ENCODE measurements at regions not wholly inside any gene's neighbourhood (a gene's known extent, or its start where the extent isn't known, plus 50 kb on each side); places are given as distances from the start of the nearest gene placed in this dataset.

- Mint-ChIP-seq H3K4me1 (no peaks in the 10 kb centered on the region), H3K27me3 (peaks cover 8 to 33% (median 17%) of the 10 kb centered on the region in 3 donors), H3K36me3 (no peaks in the 10 kb centered on the region), H3K9me3 (peaks cover 0 to 10% (median 6%) of the 10 kb centered on the region in 7 donors), H3K27ac (no peak overlapping the region), H3K4me3 (no peak overlapping the region)
- no peak for DNase-seq
- ATAC-seq (ENCODE audit: low read depth in 2 of 2): no peak
These were observed 316.6 kb downstream of the MIAT start for GRCh38 chr22:26974034-26974433.

GRCh38 chr22:26974914-26975803 lies 317.8 kb downstream of the MIAT start:
- H3K9me3 Mint-ChIP-seq: peaks cover 4 to 10% (median 5%) of the 10 kb centered on the region in 7 donors
- H3K27me3 Mint-ChIP-seq: peaks cover 17 to 28% (median 18%) of the 10 kb centered on the region in 3 donors
- no peaks in the 10 kb centered on the region for H3K4me1 Mint-ChIP-seq
- no peak overlapping the region for H3K27ac Mint-ChIP-seq
- H3K36me3 Mint-ChIP-seq: no peaks in the 10 kb centered on the region
- ATAC-seq (ENCODE audit: low read depth in 2 of 2) (no peak), DNase-seq (no peak)
- H3K4me3 Mint-ChIP-seq: no peak overlapping the region

- no peak overlapping the region for H3K27ac Mint-ChIP-seq
- H3K4me1 Mint-ChIP-seq: no peaks in the 10 kb centered on the region
These were observed 318.5 kb downstream of the MIAT start for GRCh38 chr22:26975865-26976264.

GRCh38 chr22:26977741-26978376 lies 320.5 kb downstream of the MIAT start:
- Mint-ChIP-seq H3K4me1 (no peaks in the 10 kb centered on the region), H3K9me3 (peaks cover 2 to 10% (median 4%) of the 10 kb centered on the region in 7 donors), H3K27ac (no peak overlapping the region), H3K4me3 (no peak overlapping the region), H3K36me3 (no peaks in the 10 kb centered on the region), H3K27me3 (peaks cover 15 to 38% (median 30%) of the 10 kb centered on the region in 3 donors)
- ATAC-seq (ENCODE audit: low read depth in 2 of 2) (no peak), DNase-seq (no peak)

More at GRCh38 chr22:26975865-26976264, 318.5 kb downstream of the MIAT start:
- H3K9me3 Mint-ChIP-seq: peaks cover 4 to 10% (median 5%) of the 10 kb centered on the region in 7 donors
- H3K36me3 Mint-ChIP-seq: no peaks in the 10 kb centered on the region
- ATAC-seq (ENCODE audit: low read depth in 2 of 2) (no peak), DNase-seq (no peak)
- peaks cover 13 to 32% (median 23%) of the 10 kb centered on the region in 3 donors for H3K27me3 Mint-ChIP-seq
- no peak overlapping the region for H3K4me3 Mint-ChIP-seq

GRCh38 chr22:26979294-26979693 lies 321.9 kb downstream of the MIAT start:
- no peak overlapping the region for H3K4me3 Mint-ChIP-seq
- H3K4me1 Mint-ChIP-seq: no peaks in the 10 kb centered on the region

GRCh38 chr22:26981111-26981510 lies 323.7 kb downstream of the MIAT start:
- Mint-ChIP-seq H3K36me3 (no peaks in the 10 kb centered on the region), H3K27ac (no peak overlapping the region), H3K9me3 (peaks cover 2 to 10% (median 4%) of the 10 kb centered on the region in 7 donors), H3K27me3 (peaks cover 31 to 52% (median 44%) of the 10 kb centered on the region in 3 donors), H3K4me1 (no peaks in the 10 kb centered on the region), H3K4me3 (no peak overlapping the region)
- no peak for DNase-seq
- ATAC-seq (ENCODE audit: low read depth in 2 of 2): no peak

More at GRCh38 chr22:26979294-26979693, 321.9 kb downstream of the MIAT start:
- no peak overlapping the region for H3K27ac Mint-ChIP-seq
- H3K9me3 Mint-ChIP-seq: peaks cover 2 to 10% (median 4%) of the 10 kb centered on the region in 7 donors
- ATAC-seq (ENCODE audit: low read depth in 2 of 2) (no peak), DNase-seq (no peak)
- peaks cover 19 to 36% (median 34%) of the 10 kb centered on the region in 3 donors for H3K27me3 Mint-ChIP-seq
- H3K36me3 Mint-ChIP-seq: no peaks in the 10 kb centered on the region

GRCh38 chr22:26981541-26981940 lies 324.2 kb downstream of the MIAT start:
- H3K4me1 Mint-ChIP-seq: no peaks in the 10 kb centered on the region
- no peak overlapping the region for H3K27ac Mint-ChIP-seq
- H3K9me3 Mint-ChIP-seq: peaks cover 2 to 10% (median 4%) of the 10 kb centered on the region in 7 donors
- H3K27me3 Mint-ChIP-seq: peaks cover 31 to 52% (median 44%) of the 10 kb centered on the region in 3 donors
- no peak for ATAC-seq (ENCODE audit: low read depth in 2 of 2)
- no peak overlapping the region for H3K4me3 Mint-ChIP-seq
- no peaks in the 10 kb centered on the region for H3K36me3 Mint-ChIP-seq
- no peak for DNase-seq

GRCh38 chr22:26983311-26983710 lies 325.9 kb downstream of the MIAT start:
- H3K9me3 Mint-ChIP-seq: peaks cover 0 to 4% (median 2%) of the 10 kb centered on the region in 7 donors
- H3K27ac Mint-ChIP-seq: no peak overlapping the region
- H3K4me3 Mint-ChIP-seq: no peak overlapping the region
- no peak for DNase-seq
- ATAC-seq (ENCODE audit: low read depth in 2 of 2): no peak
- peaks cover 31 to 52% (median 41%) of the 10 kb centered on the region in 3 donors for H3K27me3 Mint-ChIP-seq
- H3K4me1 Mint-ChIP-seq: no peaks in the 10 kb centered on the region
- no peaks in the 10 kb centered on the region for H3K36me3 Mint-ChIP-seq

GRCh38 chr22:26985206-26985605 lies 327.8 kb downstream of the MIAT start:
- Mint-ChIP-seq H3K27me3 (peaks cover 24 to 46% (median 35%) of the 10 kb centered on the region in 3 donors), H3K4me3 (no peak overlapping the region), H3K27ac (no peak overlapping the region), H3K36me3 (no peaks in the 10 kb centered on the region), H3K4me1 (no peaks in the 10 kb centered on the region), H3K9me3 (no peaks in the 10 kb centered on the region)
- ATAC-seq (ENCODE audit: low read depth in 2 of 2): no peak
- DNase-seq: no peak

GRCh38 chr22:26985931-26986782 lies 328.8 kb downstream of the MIAT start:
- no peak overlapping the region for H3K4me3 Mint-ChIP-seq
- H3K36me3 Mint-ChIP-seq: no peaks in the 10 kb centered on the region
- peaks cover 24 to 38% (median 28%) of the 10 kb centered on the region in 3 donors for H3K27me3 Mint-ChIP-seq
- DNase-seq: no peak
- no peak for ATAC-seq (ENCODE audit: low read depth in 2 of 2)
- peaks cover 0 to 4% (median 0%) of the 10 kb centered on the region in 3 donors for H3K4me1 Mint-ChIP-seq
- H3K9me3 Mint-ChIP-seq: no peaks in the 10 kb centered on the region
- H3K27ac Mint-ChIP-seq: no peak overlapping the region

GRCh38 chr22:26986884-26987283 lies 329.5 kb downstream of the MIAT start:
- peaks cover 18 to 32% (median 22%) of the 10 kb centered on the region in 3 donors for H3K27me3 Mint-ChIP-seq
- peaks cover 0 to 4% (median 0%) of the 10 kb centered on the region in 3 donors for H3K4me1 Mint-ChIP-seq
- no peak for ATAC-seq (ENCODE audit: low read depth in 2 of 2)
- no peak overlapping the region for H3K27ac Mint-ChIP-seq
- no peak for DNase-seq
- peaks cover 0 to 2% (median 0%) of the 10 kb centered on the region in 7 donors for H3K9me3 Mint-ChIP-seq
- H3K4me3 Mint-ChIP-seq: no peak overlapping the region
- no peaks in the 10 kb centered on the region for H3K36me3 Mint-ChIP-seq

- H3K27ac Mint-ChIP-seq: no peak overlapping the region
- ATAC-seq (ENCODE audit: low read depth in 2 of 2) (no peak), DNase-seq (no peak)
- H3K9me3 Mint-ChIP-seq: peaks cover 0 to 2% (median 0%) of the 10 kb centered on the region in 7 donors
- no peaks in the 10 kb centered on the region for H3K36me3 Mint-ChIP-seq
- peaks cover 0 to 4% (median 0%) of the 10 kb centered on the region in 3 donors for H3K4me1 Mint-ChIP-seq
- H3K4me3 Mint-ChIP-seq: no peak overlapping the region
- peaks cover 4 to 10% (median 7%) of the 10 kb centered on the region in 3 donors for H3K27me3 Mint-ChIP-seq
These were observed 333.3 kb downstream of the MIAT start for GRCh38 chr22:26990503-26991189.
